ENCODE measurements at regions not wholly inside any gene's neighbourhood (a gene's known extent, or its start where the extent isn't known, plus 50 kb on each side); places are given as distances from the start of the nearest gene placed in this dataset.

DNA sequence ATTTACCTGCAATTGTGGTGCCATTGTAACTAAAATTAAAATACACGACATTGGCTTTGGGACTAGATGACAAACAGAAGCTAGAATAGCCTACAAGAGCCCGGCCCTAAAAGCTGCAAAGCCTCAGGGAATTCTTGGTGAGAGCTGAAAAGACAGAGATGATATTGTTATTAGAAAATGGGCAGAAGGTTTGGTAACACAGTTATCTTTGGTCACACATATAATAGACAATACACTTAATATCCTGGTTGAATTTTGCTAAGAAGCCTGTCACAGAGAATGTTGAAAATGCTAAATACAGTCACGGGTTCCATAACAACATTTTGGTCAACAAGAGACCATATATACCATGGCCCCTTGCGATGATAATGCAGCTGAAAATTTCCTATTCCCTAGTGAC is 157.3 kb upstream of the CDH19 start:
- no peaks in the 10 kb centered on the region for H3K36me3 Mint-ChIP-seq (ENCODE audit: insufficient read depth, unreplicated experiment)
- H3K27me3 ChIP-seq (replicated peaks; ENCODE audit: control insufficient read depth, insufficient read depth, low read length), result no peaks in the 10 kb centered on the region
- TF ChIP-seq CTCF (IDR thresholded peaks at IDR 0.05; ENCODE audit: insufficient read depth in 1 of 2, low read depth in 1 of 2, low read length in 1 of 2, severe bottlenecking in 1 of 2, unreplicated experiment in 1 of 2), result no peak
- H3K4me3 Mint-ChIP-seq (ENCODE audit: unreplicated experiment), result no peak overlapping the region
- H3K36me3 ChIP-seq (ENCODE audit: control insufficient read depth, insufficient read depth, low read length), result no peaks in the 10 kb centered on the region
- H3K4me3 ChIP-seq (ENCODE audit: low read depth, low read length), result no peak overlapping the region
- intact Hi-C loops (cut with micrococcal nuclease; ENCODE audit: unreplicated experiment), result no loop called here
- ChIA-PET CTCF (no interaction called here), POLR2A (no interaction called here)
- no peaks in the 10 kb centered on the region for H3K4me1 ChIP-seq
- H3K9me3 Mint-ChIP-seq (ENCODE audit: unreplicated experiment), result no peaks in the 10 kb centered on the region
- BruUV-seq (replicated peaks), result no TSS peak
- H3K27ac Mint-ChIP-seq (ENCODE audit: unreplicated experiment), result no peak overlapping the region
- no peaks in the 10 kb centered on the region for H3K27me3 Mint-ChIP-seq (ENCODE audit: insufficient read depth, unreplicated experiment)
- DNase-seq, result no peak
- no peaks in the 10 kb centered on the region for H3K4me1 Mint-ChIP-seq (ENCODE audit: low read depth, unreplicated experiment)
- no peaks in the 10 kb centered on the region for H3K9me3 ChIP-seq

DNA sequence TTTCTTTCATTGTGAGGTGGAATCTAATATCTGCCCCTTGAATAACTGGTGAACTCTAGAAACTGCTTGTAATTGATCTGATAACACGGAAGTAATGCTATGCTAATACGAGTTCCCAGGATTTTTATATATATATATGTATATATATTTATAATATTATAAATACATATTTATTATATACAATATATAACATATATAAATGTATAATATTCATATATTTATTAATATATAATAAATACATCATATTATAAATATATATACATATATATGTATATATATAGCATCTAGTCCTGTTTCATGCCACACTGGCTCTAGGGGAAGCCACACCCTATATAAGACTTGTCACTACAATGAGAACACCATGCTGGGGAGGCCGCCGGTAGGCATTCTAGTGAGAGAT is 156.7 kb upstream of the CDH19 start:
- H3K4me1 Mint-ChIP-seq (ENCODE audit: low read depth, unreplicated experiment), result no peaks in the 10 kb centered on the region
- intact Hi-C loops (cut with micrococcal nuclease; ENCODE audit: unreplicated experiment), result no loop called here
- no peaks in the 10 kb centered on the region for H3K36me3 Mint-ChIP-seq (ENCODE audit: insufficient read depth, unreplicated experiment)
- no peak overlapping the region for H3K4me3 ChIP-seq (ENCODE audit: low read depth, low read length)
- no peak overlapping the region for H3K27ac Mint-ChIP-seq (ENCODE audit: unreplicated experiment)
- no peaks in the 10 kb centered on the region for H3K36me3 ChIP-seq (ENCODE audit: control insufficient read depth, insufficient read depth, low read length)
- DNase-seq, result no peak
- BruUV-seq (replicated peaks), result no TSS peak
- POLR2A ChIA-PET, result no interaction called here
- H3K9me3 Mint-ChIP-seq (ENCODE audit: unreplicated experiment), result no peaks in the 10 kb centered on the region
- no peaks in the 10 kb centered on the region for H3K27me3 Mint-ChIP-seq (ENCODE audit: insufficient read depth, unreplicated experiment)
- H3K9me3 ChIP-seq, result no peaks in the 10 kb centered on the region
- no peak for TF ChIP-seq CTCF (IDR thresholded peaks at IDR 0.05; ENCODE audit: insufficient read depth in 1 of 2, low read depth in 1 of 2, low read length in 1 of 2, severe bottlenecking in 1 of 2, unreplicated experiment in 1 of 2)
- H3K4me3 Mint-ChIP-seq (ENCODE audit: unreplicated experiment), result no peak overlapping the region
- CTCF ChIA-PET, result no interaction called here
- no peaks in the 10 kb centered on the region for H3K27me3 ChIP-seq (replicated peaks; ENCODE audit: control insufficient read depth, insufficient read depth, low read length)
- H3K4me1 ChIP-seq, result no peaks in the 10 kb centered on the region

GRCh38 chr18:66759050-66759828 is 155.3 kb upstream of the CDH19 start:
- intact Hi-C loops (cut with micrococcal nuclease; ENCODE audit: unreplicated experiment), result no loop called here
- H3K27me3 Mint-ChIP-seq (ENCODE audit: insufficient read depth, unreplicated experiment), result no peaks in the 10 kb centered on the region

More at GRCh38 chr18:66759050-66759828, 155.3 kb upstream of the CDH19 start:
- Histone ChIP-seq H3K4me1 (no peaks in the 10 kb centered on the region), H3K36me3 (ENCODE audit: control insufficient read depth, insufficient read depth, low read length) (no peaks in the 10 kb centered on the region), H3K9me3 (no peaks in the 10 kb centered on the region), H3K4me3 (ENCODE audit: low read depth, low read length) (no peak overlapping the region), H3K27me3 (replicated peaks; ENCODE audit: control insufficient read depth, insufficient read depth, low read length) (no peaks in the 10 kb centered on the region)
- Mint-ChIP-seq H3K4me1 (ENCODE audit: low read depth, unreplicated experiment) (no peaks in the 10 kb centered on the region), H3K9me3 (ENCODE audit: unreplicated experiment) (no peaks in the 10 kb centered on the region), H3K27ac (ENCODE audit: unreplicated experiment) (no peak overlapping the region), H3K36me3 (ENCODE audit: insufficient read depth, unreplicated experiment) (no peaks in the 10 kb centered on the region), H3K4me3 (ENCODE audit: unreplicated experiment) (no peak overlapping the region)
- BruUV-seq (replicated peaks), result no TSS peak
- ChIA-PET CTCF (no interaction called here), POLR2A (no interaction called here)
- no peak for TF ChIP-seq CTCF (IDR thresholded peaks at IDR 0.05; ENCODE audit: insufficient read depth in 1 of 2, low read depth in 1 of 2, low read length in 1 of 2, severe bottlenecking in 1 of 2, unreplicated experiment in 1 of 2)
- DNase-seq, result no peak

All from Caco-2 (cell line).